Psoas muscle (tissue), 7 donors: ENCODE measurements at regions not wholly inside any gene's neighbourhood (a gene's known extent, or its start where the extent isn't known, plus 50 kb on each side); places are given as distances from the start of the nearest gene placed in this dataset.
"Not testable (repeated sequence)": the region's sequence is repeated elsewhere in the genome, so short reads cannot be mapped to it uniquely, and the experiment has no call there.

Source experiments
- ATAC-seq, 4 donors: fragments of 200-7000 bp; cut with Tn5 transposase; one replicate each; pipeline ENCODE4 v1.9.1; 2020; ENCODE audit warnings: moderate library complexity in 3 of 4, mild to moderate bottlenecking in 2 of 4
- DNase-seq, 2 donors: peaks; one replicate each; pipeline ENCODE4 v3.0.0-alpha.2; 2020
- H3K27ac ChIP-seq: fragments of 200-600 bp; one replicate; pipeline ENCODE4 v1.8.0; 2022
- H3K27me3 ChIP-seq, 3 donors: fragments of 200-600 bp in 1 of 3; one replicate each; pipeline versions ENCODE4 v1.6.1 to v1.8.0; 2013 to 2022; ENCODE audit warnings: low read length in 2 of 3, mild to moderate bottlenecking in 2 of 3, moderate library complexity in 1 of 3; ENCODE audit not compliant: insufficient read depth in 3 of 3
- H3K36me3 ChIP-seq, 2 donors: fragments of 200-600 bp in 1 of 2; one replicate each; pipeline versions ENCODE4 v1.6.1 to v1.8.0; 2013 to 2022; ENCODE audit warnings: low read depth in 1 of 2, mild to moderate bottlenecking in 1 of 2, moderate library complexity in 1 of 2; ENCODE audit not compliant: insufficient read depth in 1 of 2
- H3K4me1 ChIP-seq: fragments of 200-600 bp; one replicate; pipeline ENCODE4 v1.8.0; 2022
- H3K4me3 ChIP-seq: fragments of 200-600 bp; one replicate; pipeline ENCODE4 v1.8.0; 2022; ENCODE audit warnings: mild to moderate bottlenecking
- H3K9me3 ChIP-seq: fragments of 200-600 bp; one replicate; pipeline ENCODE4 v1.8.0; 2022
- CTCF ChIP-seq: fragments of 200-600 bp; IDR thresholded peaks from one replicate; pipeline ENCODE4 v1.8.0; 2022; ENCODE audit warnings: antibody characterized with exemption
- WGBS, 3 donors: extraction: QIAGEN DNeasy Blood & Tissue Kit; methylation state at CpG; one replicate each; pipeline versions ENCODE4 v1.1.6 to v1.1.7; 2013; 5-methylcytosine and 5-hydroxymethylcytosine counted together
- intact Hi-C, 2 donors: fragments of 100-400 bp; cut with DNase I; formaldehyde crosslinking; loops; one replicate each; pipeline versions ENCODE4 v1.11.0 to v1.14.2; 2022
- donor health status: healthy with polysubstance abuse.
- donor health status: DM: no; HTN: no; CAD: no; lungs with moderate emphysema.
- donor health status: Bipolar disorder and iron deficiency.
- donor health status: healthy.
- donor health status: DM: yes; HTN: yes; CAD: no.
- donor health status: DM: no; HTN: no; CAD: no.
- donor health status: DM: yes; HTN: yes; CAD: no.

- no peak for ATAC-seq
- 88 to 90% (median 89%) methylated on average over 4 of the region's 4 CpGs for WGBS, 3 donors
- no peak overlapping the region for H3K27ac ChIP-seq
These were observed 101.5 kb downstream of the ZNF92 start for GRCh38 chr7:65475040-65475726.

GRCh38 chr7:65475734-65476319 is 102.2 kb downstream of the ZNF92 start:
- no peak overlapping the region for H3K4me3 ChIP-seq
- intact Hi-C loops: no loop called here
- no peaks in the 10 kb centered on the region for H3K4me1 ChIP-seq
- ATAC-seq (no peak), DNase-seq (no peak)
- WGBS, 3 donors: 35 to 51% (median 44%) methylated on average over 8 of the region's 8 CpGs
- H3K27me3 ChIP-seq: peaks cover 0 to 2% (median 0%) of the 10 kb centered on the region in 3 donors
- H3K27ac ChIP-seq: no peak overlapping the region
- no peaks in the 10 kb centered on the region for H3K9me3 ChIP-seq
- no peak for TF ChIP-seq CTCF
- no peaks in the 10 kb centered on the region for H3K36me3 ChIP-seq

More at GRCh38 chr7:65475040-65475726, 101.5 kb downstream of the ZNF92 start:
- peaks cover 0 to 2% (median 0%) of the 10 kb centered on the region in 3 donors for H3K27me3 ChIP-seq
- no peak for TF ChIP-seq CTCF
- H3K4me1 ChIP-seq: no peaks in the 10 kb centered on the region
- no peaks in the 10 kb centered on the region for H3K36me3 ChIP-seq
- no peak overlapping the region for H3K4me3 ChIP-seq
- H3K9me3 ChIP-seq: no peaks in the 10 kb centered on the region
- intact Hi-C loops: no loop called here
- no peak for DNase-seq

- Histone ChIP-seq H3K4me3 (no peak overlapping the region), H3K36me3 (no peaks in the 10 kb centered on the region), H3K4me1 (no peaks in the 10 kb centered on the region), H3K27ac (no peak overlapping the region), H3K9me3 (no peaks in the 10 kb centered on the region), H3K27me3 (peaks cover 0 to 2% (median 0%) of the 10 kb centered on the region in 3 donors)
- no peak for TF ChIP-seq CTCF
- intact Hi-C loops: no loop called here
- 52 to 67% (median 55%) methylated on average over 6 of the region's 6 CpGs for WGBS, 3 donors
- DNase-seq: no peak
- no peak for ATAC-seq
These were observed 103.7 kb downstream of the ZNF92 start for GRCh38 chr7:65477326-65477725.

- intact Hi-C loops: no loop called here
These were observed 115.7 kb downstream of the ZNF92 start for GRCh38 chr7:65489260-65489767.

GRCh38 chr7:65496697-65497096 is 123.0 kb downstream of the ZNF92 start:
- H3K9me3 ChIP-seq, H3K4me3 ChIP-seq, H3K27me3 ChIP-seq, DNase-seq, H3K27ac ChIP-seq, H3K4me1 ChIP-seq, intact Hi-C loops, ATAC-seq, H3K36me3 ChIP-seq: not testable (repeated sequence)
- WGBS, 3 donors: 84 to 89% (median 85%) methylated on average over 2 of the region's 2 CpGs

More at GRCh38 chr7:65489260-65489767, 115.7 kb downstream of the ZNF92 start:
- Histone ChIP-seq H3K9me3 (peaks cover 17% of the 10 kb centered on the region), H3K27me3 (no peaks in the 10 kb centered on the region), H3K4me1 (no peaks in the 10 kb centered on the region), H3K4me3 (no peak overlapping the region), H3K36me3 (no peaks in the 10 kb centered on the region), H3K27ac (no peak overlapping the region)
- TF ChIP-seq CTCF: no peak
- 83 to 90% (median 85%) methylated on average over 8 of the region's 8 CpGs for WGBS, 3 donors
- DNase-seq: no peak
- ATAC-seq: no peak
